Bronchial epithelial cell (primary cell): ENCODE measurements at regions not wholly inside any gene's neighbourhood (a gene's known extent, or its start where the extent isn't known, plus 50 kb on each side); places are given as distances from the start of the nearest gene placed in this dataset.

Experiments
- DNase-seq: peaks from one replicate; pipeline ENCODE4 v3.0.0-alpha.2; 2010; ENCODE audit warnings: low read depth
- FAIRE-seq: peaks from 2 replicates; lab custom pipeline; 2011; peaks lifted over from hg19 to GRCh38; lab: Jason Lieb, UNC
- H3K27me3 ChIP-seq: 2 replicates; pipeline ENCODE4 v1.5.1; 2011; ENCODE audit warnings: low read length; ENCODE audit not compliant: control insufficient read depth, insufficient read depth
- H3K36me3 ChIP-seq: 2 replicates; pipeline ENCODE4 v1.5.1; 2011; ENCODE audit warnings: low read length; ENCODE audit not compliant: control insufficient read depth, insufficient read depth
- H3K4me3 ChIP-seq: 2 replicates; pipeline ENCODE4 v1.5.1; 2011; ENCODE audit warnings: mild to moderate bottlenecking, low read depth, low read length, control low read depth
- CTCF ChIP-seq: IDR thresholded peaks from 2 replicates; pipeline ENCODE4 v1.5.1; 2011; ENCODE audit warnings: mild to moderate bottlenecking, moderate library complexity, low read length, control low read depth, inconsistent platforms; ENCODE audit not compliant: insufficient read depth, severe bottlenecking

- no peak for TF ChIP-seq CTCF
- Histone ChIP-seq H3K36me3 (no peaks in the 10 kb centered on the region), H3K27me3 (no peaks in the 10 kb centered on the region), H3K4me3 (no peak overlapping the region)
- FAIRE-seq (no peak), DNase-seq (no peak)
Observed at GRCh38 chr14:97946240-97946639, 1149.1 kb downstream of the VRK1 start.

DNA sequence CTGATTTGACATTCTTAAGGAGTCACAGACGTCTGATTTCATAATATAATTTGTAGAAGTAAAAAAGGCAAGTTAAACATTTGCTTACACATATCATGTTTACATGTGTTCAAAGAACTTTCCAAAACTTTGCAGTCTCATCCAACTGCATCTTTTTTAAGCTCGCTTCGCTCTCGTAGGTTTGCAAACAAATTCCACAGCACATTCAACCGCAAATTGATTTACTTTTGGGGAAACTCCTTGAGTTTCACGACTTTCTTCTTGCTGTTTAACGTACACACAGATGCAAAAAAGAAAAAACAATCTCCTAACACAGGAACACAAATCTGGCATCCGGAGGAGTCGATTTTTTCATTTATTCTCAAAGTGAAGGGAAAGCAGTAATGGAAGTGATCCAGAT, 1149.5 kb downstream of the VRK1 start:
- TF ChIP-seq CTCF, result no peak
- FAIRE-seq, result no peak

DNA sequence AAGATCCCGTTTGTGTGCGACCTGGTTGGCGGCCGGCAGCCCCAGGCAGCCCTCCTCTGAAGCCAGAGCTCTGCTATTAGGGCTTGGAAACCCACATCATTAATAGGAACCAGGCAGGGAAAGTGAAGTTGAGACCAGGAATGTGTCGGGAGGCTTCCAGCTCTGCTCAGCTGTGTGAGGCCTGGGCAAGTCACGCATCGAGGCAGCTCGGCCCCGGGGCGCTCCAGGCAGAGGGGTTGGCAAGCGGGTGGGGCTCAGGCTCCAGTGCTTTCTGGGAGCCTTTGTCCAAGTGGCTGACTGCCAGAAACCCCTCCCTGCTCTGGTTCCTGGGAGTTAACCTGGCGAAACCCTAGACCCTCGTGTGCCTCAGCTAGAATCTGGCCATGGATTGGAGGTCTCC, 1151.7 kb downstream of the VRK1 start:
- DNase-seq (no peak), FAIRE-seq (no peak)
- TF ChIP-seq CTCF, result no peak
- Histone ChIP-seq H3K36me3 (no peaks in the 10 kb centered on the region), H3K27me3 (no peaks in the 10 kb centered on the region), H3K4me3 (no peak overlapping the region)

More for the DNA sequence above, 1149.5 kb downstream of the VRK1 start:
- H3K36me3 ChIP-seq, result no peaks in the 10 kb centered on the region
- no peak overlapping the region for H3K4me3 ChIP-seq
- no peak for DNase-seq
- no peaks in the 10 kb centered on the region for H3K27me3 ChIP-seq

DNA sequence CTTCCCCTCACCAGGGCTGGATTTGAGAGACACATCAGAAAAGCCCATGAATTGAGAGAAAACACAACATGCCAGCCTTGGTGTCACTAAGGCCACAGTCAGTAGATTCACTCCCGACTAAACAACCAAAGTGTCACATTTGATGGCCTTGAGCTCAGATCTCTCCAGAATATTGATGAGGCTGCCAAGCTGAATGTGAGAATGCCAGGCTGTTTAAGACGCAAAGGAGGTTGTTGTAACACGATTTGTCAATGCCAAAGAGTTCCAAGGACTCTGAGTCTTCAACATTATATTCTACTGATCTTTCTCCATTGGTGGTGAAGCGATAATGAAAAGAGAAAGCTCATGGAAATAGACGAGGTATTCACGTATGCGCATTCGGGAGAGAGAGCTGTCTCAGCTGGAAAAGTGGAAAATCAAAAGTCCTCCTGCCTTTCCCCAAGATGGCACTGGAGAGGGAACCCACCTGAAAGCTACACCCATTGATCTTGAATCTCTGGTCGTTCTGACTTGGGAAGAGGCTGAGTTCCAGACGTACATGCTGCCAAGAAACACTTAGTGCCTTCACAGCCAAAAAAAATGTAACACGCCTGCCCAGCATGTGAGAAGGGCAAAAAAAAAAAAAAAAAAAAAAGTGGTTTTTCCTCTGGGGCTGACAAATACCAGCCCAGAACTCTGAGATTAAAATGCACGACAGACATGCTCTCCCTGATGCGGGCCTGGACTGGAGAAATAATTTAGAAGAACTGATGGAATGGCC, 1159.6 kb downstream of the VRK1 start:
- Histone ChIP-seq H3K27me3 (no peaks in the 10 kb centered on the region), H3K4me3 (no peak overlapping the region), H3K36me3 (no peaks in the 10 kb centered on the region)
- FAIRE-seq, result no peak
- no peak for TF ChIP-seq CTCF
- no peak for DNase-seq

- Histone ChIP-seq H3K4me3 (no peak overlapping the region), H3K36me3 (no peaks in the 10 kb centered on the region), H3K27me3 (no peaks in the 10 kb centered on the region)
- TF ChIP-seq CTCF, result no peak
- FAIRE-seq (no peak), DNase-seq (no peak)
Observed at GRCh38 chr14:97959251-97959650, 1162.1 kb downstream of the VRK1 start.

DNA sequence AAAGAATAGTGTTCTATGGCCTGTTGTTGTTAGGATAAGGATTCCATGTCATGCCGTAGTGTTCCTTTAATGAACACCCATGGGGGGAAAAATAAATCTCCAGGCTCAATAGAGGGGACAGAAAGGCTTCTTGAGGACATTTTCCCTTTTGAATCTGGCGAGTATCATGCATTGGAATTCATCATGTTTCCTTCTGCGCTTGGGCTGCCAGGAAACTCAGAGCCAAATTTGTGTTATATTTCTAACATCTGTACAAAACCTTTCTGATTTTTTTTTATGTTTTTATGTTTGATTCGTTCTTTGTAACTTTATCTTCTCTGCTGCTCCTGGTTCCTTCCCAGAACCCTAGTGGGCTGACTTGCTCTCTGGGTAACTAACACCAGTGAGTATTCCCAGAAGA, 1163.3 kb downstream of the VRK1 start:
- TF ChIP-seq CTCF, result no peak
- no peak for FAIRE-seq
- no peak for DNase-seq
- no peaks in the 10 kb centered on the region for H3K27me3 ChIP-seq
- no peak overlapping the region for H3K4me3 ChIP-seq
- H3K36me3 ChIP-seq, result no peaks in the 10 kb centered on the region
